HG02973 (cell line): ENCODE measurements at regions not wholly inside any gene's neighbourhood (a gene's known extent, or its start where the extent isn't known, plus 50 kb on each side); places are given as distances from the start of the nearest gene placed in this dataset.

Source experiments
- ATAC-seq: cut with Tn5 transposase; IDR thresholded peaks from one replicate; pipeline ENCODE4 v1.9.1; 2021; ENCODE audit warnings: moderate library complexity; ENCODE audit not compliant: unreplicated experiment

GRCh38 chr5:3943859-3944258, 348.2 kb downstream of the IRX1 start:
- no peak for ATAC-seq

DNA sequence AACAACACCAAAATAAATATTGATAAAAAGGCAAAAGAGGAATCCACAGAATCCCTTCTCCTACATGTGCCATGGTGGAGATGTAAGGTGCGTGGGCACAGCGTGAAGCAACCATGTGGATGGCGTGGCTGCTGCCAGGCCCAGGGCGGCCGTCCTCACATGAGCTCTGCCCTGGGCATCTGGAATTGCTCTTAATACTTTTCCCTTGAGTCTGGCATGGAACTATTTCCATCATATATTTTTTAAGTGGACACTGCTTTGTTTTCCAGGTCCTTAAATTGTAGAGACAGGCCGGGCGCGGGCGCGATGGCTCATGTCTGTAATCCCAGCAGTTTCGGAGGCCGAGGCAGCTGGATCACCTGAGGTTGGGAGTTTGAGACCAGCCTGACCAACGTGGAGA, 349.3 kb downstream of the IRX1 start:
- ATAC-seq = no peak

- no peak for ATAC-seq
Measured at GRCh38 chr5:3948838-3949237, 353.2 kb downstream of the IRX1 start.

DNA sequence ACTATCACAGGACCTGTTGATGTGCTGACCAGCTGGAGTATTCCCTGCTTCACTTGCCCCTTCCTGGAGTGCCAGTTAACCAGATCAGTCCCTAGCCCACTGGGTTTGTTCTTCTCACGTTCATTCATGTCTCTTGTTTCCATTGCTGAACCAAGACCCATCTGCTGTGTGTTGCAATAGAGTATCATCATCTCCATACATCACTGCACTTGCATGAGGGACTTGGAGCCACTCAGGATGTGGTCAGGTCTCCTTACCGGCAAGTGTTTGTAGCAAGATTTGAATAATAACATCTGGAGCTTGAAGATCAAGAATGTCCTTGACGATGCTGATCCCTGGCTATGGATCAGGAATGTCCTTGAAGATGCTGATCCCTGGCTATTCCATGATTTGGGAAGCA, 358.6 kb downstream of the IRX1 start:
- no peak for ATAC-seq

- ATAC-seq = no peak
Measured at GRCh38 chr5:3954633-3955032, 359.0 kb downstream of the IRX1 start.

GRCh38 chr5:3957658-3958057, 362.0 kb downstream of the IRX1 start:
- no peak for ATAC-seq

GRCh38 chr5:3958389-3958788, 362.8 kb downstream of the IRX1 start:
- ATAC-seq = no peak

- no peak for ATAC-seq
Measured at GRCh38 chr5:3962113-3962512, 366.5 kb downstream of the IRX1 start.

DNA sequence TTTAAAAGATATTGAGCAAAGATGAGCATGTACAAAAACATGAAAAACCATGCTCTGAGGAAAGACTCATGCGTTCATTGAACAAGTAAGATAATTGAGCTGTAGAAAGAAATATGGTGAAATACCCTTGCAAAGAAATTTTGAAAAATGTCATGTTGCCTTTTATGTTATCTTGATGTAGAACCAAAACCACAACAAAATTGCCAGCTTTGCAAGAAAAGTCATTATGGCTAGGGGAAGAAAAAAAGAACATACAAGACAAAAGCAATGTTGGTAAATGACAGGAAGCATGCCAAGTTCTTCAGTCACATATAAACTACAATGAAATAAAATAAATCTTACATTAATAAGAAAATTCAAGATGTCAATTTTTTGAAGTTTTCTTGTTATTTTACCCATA, 368.0 kb downstream of the IRX1 start:
- ATAC-seq = no peak

DNA sequence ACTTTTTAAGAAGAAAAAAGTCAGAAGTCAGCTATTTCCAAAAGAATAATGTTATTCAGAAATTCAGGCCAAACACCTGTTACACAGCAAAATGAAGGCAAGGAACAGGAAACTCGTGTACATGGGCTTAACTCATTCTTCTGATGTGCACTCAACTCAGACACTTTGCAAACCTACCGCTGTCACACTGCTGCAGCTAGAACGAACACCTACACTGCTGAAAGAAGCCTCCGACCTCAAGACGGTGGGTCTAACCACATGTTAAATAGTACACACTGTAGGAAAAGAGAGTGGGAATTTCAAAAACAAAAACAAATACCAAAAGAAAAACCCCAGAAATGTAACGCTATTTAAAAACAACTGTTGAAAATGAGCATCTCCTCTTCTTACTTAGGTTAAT, 384.5 kb downstream of the IRX1 start:
- no peak for ATAC-seq

DNA sequence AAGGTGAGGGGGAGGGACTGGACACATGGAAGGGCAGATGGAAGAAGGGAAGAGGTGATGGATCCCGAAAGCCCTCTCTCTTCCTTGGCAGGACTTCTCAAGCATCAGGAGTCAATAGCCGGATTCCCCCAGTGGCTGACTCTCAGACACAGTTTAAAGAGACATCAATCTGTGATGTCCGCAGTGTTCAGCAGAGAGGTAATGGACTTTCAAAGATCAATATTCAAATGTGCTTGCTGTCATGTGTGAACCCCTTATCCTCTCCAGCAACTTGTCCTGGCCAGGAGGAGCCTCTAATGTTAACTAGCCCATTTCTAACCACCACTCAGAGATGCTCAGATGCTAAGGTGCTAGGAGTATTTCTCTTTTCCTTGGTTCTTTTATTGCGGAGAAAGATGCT, 392.2 kb downstream of the IRX1 start:
- ATAC-seq = no peak

DNA sequence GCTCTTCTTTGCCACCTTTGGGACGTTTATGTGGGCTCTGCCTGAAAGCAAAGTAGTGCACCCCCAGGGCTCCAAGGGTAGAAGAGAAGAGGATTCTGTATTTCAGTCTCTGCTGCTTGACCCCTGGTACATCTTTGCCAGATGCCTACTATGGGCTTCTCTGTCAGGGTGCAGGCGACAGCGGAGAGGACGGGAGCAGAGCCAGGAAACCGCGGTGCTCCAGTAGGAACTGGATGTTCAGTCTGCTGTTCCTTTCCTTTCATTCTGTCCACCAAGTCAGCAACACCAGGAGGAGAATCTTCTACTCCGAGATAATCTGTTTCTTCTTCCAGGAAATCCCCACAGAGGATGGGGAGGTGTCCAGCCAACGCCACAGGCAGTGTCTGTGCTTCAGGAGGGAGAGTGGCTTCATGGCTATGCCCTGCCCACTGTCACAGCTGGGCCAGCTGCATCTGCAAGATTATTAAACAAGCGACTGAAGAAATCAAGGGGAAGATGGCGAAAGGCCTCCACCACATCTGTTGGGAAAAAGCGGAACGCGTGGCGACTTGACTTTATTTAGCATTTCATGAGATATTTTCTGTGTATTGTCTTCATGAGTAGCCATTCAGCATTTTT, 398.3 kb downstream of the IRX1 start:
- ATAC-seq = no peak

DNA sequence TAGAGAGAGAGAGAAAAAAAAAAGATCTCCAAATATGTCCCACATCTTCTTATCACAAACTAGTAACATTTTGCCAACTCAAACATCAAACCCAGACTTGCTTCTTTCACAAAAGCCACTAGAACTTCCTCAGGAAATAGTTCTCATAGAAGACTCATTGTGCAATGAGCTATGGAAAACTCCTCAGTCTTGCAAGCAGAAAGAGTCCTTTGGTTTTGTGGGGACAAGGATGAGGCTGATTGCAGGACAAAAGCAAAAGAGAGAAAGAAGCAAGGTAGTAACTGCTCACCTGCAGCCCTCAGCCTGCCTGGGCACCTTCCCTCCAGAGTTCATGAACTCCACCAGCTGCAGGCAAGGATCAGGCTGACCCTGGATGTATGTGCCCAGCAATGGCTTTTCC, 399.0 kb downstream of the IRX1 start:
- ATAC-seq = no peak

GRCh38 chr5:3995954-3996619, 400.5 kb downstream of the IRX1 start:
- no peak for ATAC-seq

- ATAC-seq = no peak
Measured at GRCh38 chr5:3996707-3997336, 401.2 kb downstream of the IRX1 start.

GRCh38 chr5:3997670-3998069, 402.0 kb downstream of the IRX1 start:
- no peak for ATAC-seq

DNA sequence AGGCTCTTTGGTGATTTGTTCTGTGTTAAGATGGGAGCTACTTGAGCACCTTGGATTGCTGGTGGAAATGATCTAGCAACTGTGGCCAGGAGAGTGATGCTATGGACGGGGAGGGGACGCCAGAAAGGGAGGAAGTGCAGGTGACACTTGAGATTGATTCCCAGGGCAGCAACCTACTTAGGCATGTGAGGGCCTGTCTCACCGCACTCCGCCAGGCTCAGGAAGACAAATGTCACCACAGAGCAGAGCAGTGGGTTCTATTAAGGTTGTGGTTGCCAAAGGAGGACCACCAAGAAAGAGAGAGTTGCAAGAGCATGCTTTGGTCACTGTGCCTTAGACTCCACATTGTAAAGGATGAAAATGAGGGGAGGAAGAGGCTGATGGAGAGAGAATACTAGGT, 404.3 kb downstream of the IRX1 start:
- ATAC-seq = no peak

- no peak for ATAC-seq
Measured at GRCh38 chr5:4001004-4001403, 405.4 kb downstream of the IRX1 start.

DNA sequence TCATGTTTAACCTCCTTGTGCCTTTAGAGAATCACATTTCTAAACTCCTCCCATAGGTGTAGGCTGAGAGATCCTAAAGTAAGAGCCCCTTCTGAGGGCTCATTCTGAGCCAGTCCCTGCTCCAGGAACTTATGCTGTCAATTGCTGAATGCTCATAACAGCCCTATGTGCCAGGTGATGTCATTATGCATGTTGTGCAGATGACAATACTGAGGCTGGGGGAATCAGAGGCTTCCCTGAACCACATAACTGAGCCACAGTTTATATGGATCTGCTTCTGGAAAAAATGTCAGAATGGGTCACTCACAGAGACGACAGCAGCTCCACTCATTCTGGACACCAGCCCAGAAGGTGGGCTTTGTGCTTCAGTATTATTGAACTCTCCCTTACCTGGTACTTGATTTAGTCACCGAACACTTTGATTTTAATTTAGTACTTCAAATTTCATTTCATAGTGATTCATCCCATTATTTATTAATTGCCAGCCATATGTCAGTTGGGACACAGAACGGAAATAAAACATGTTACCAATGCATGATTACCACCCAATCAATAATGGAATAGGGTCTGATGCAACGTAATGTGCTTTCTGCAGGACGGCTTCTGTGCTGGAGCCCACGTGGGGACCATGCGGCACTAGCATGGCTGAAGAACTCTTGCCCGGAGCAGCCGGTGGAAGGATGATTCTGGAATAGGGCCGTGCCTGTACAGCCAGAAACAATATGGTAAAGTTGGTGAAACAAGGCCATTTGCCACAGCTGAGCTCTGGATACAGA, 406.3 kb downstream of the IRX1 start:
- ATAC-seq = no peak

DNA sequence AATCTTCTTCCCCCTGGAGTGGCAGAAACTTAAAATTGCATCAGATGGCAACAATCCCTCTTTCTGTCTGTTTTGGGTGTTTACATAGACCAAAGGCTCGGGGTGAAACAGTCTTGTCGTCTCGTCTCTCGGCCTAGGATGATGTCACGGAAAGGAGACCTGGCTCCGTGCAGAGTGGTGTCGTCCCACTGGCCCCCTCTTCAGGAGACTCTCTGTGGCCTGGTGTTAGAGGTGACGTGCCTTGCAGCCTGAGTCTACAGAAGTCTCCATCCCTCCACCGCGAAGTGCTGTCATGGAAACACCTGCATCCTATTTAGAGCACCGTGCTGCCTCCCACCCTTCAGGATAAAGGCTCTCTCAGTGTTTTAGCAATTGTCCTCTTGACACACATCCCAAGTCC, 409.7 kb downstream of the IRX1 start:
- no peak for ATAC-seq

GRCh38 chr5:4007001-4007400, 411.4 kb downstream of the IRX1 start:
- no peak for ATAC-seq

GRCh38 chr5:4011943-4012342, 416.3 kb downstream of the IRX1 start:
- no peak for ATAC-seq
